IMR-90 (cell line): ENCODE measurements at regions not wholly inside any gene's neighbourhood (a gene's known extent, or its start where the extent isn't known, plus 50 kb on each side); places are given as distances from the start of the nearest gene placed in this dataset.

Experiments
- ATAC-seq: fragments of 200-7000 bp; cut with Tn5 transposase; 2 replicates; pipeline ENCODE4 v1.9.1; 2020; ENCODE audit warnings: low read depth, mild to moderate bottlenecking, moderate library complexity
- BruUV-seq: library from RNA; stranded (reverse); fragments of 400-500 nt; replicated peaks from 2 replicates; lab custom pipeline; 2021; lab: Mats Ljungman, UMichigan
- CTCF ChIA-PET: fragments of 300-600 bp; formaldehyde crosslinking; extraction: SDS; loops from one replicate; lab custom pipeline; 2021; ENCODE audit warnings: antibody characterized with exemption; lab: Yijun Ruan, JAX
- POLR2A ChIA-PET: fragments of 300-600 bp; sonication (Branson Sonifier 250); formaldehyde crosslinking; loops from one replicate; lab custom pipeline; 2022; ENCODE audit warnings: antibody characterized with exemption; ENCODE audit not compliant: unreplicated experiment; lab: Charles Lee
- DNase-seq: peaks from one replicate; pipeline ENCODE4 v3.0.0; 2013
- H2AFZ ChIP-seq: replicated peaks from 2 replicates; pipeline ENCODE3; 2013; ENCODE audit warnings: low read length, mild to moderate bottlenecking; ENCODE audit not compliant: poor library complexity
- H2AK5ac ChIP-seq: 2 replicates; pipeline ENCODE4 v1.6.1; 2013; ENCODE audit warnings: low read depth, low read length, inconsistent platforms
- H2AK9ac ChIP-seq: replicated peaks from 2 replicates; pipeline ENCODE3; 2013; ENCODE audit warnings: mild to moderate bottlenecking, low read depth, low read length, moderate library complexity; ENCODE audit not compliant: poor library complexity
- H2BK120ac ChIP-seq: 2 replicates; pipeline ENCODE4 v1.6.1; 2013; ENCODE audit warnings: low read depth, low read length, inconsistent platforms
- H2BK15ac ChIP-seq: 3 replicates; pipeline ENCODE4 v1.6.1; 2013; ENCODE audit warnings: low read depth, low read length, inconsistent platforms
- H2BK20ac ChIP-seq: 2 replicates; pipeline ENCODE4 v1.6.1; 2013; ENCODE audit warnings: low read depth, mild to moderate bottlenecking, inconsistent platforms, low read length, moderate library complexity
- H2BK5ac ChIP-seq: 2 replicates; pipeline ENCODE4 v1.6.1; 2013; ENCODE audit warnings: mild to moderate bottlenecking, low read depth, low read length, inconsistent platforms; ENCODE audit not compliant: poor library complexity, severe bottlenecking
- H3K14ac ChIP-seq: replicated peaks from 2 replicates; pipeline ENCODE4 v1.6.1; 2013; ENCODE audit warnings: low read depth, low read length, inconsistent platforms
- H3K18ac ChIP-seq: 2 replicates; pipeline ENCODE4 v1.6.1; 2013; ENCODE audit warnings: low read depth, low read length, control low read depth
- H3K23ac ChIP-seq: 2 replicates; pipeline ENCODE4 v1.6.1; 2013; ENCODE audit warnings: low read depth, low read length, inconsistent platforms
- H3K27ac ChIP-seq: 2 replicates; pipeline ENCODE4 v1.5.1; 2013; ENCODE audit warnings: mild to moderate bottlenecking, control low read depth, low read length; ENCODE audit not compliant: insufficient read depth
- H3K27me3 ChIP-seq: 2 replicates; pipeline ENCODE4 v1.6.1; 2013; ENCODE audit warnings: low read length; ENCODE audit not compliant: control insufficient read depth, insufficient read depth
- H3K36me3 ChIP-seq: 2 replicates; pipeline ENCODE4 v1.6.1; 2013; ENCODE audit warnings: low read length, mixed read lengths; ENCODE audit not compliant: control insufficient read depth, insufficient read depth
- H3K4ac ChIP-seq: 2 replicates; pipeline ENCODE4 v1.6.1; 2013; ENCODE audit warnings: low read depth, low read length, inconsistent platforms
- H3K4me1 ChIP-seq: 2 replicates; pipeline ENCODE4 v1.6.1; 2013; ENCODE audit warnings: low read length, mixed read lengths; ENCODE audit not compliant: control insufficient read depth, insufficient read depth
- H3K4me2 ChIP-seq: 2 replicates; pipeline ENCODE4 v1.6.1; 2013; ENCODE audit warnings: low read depth, mild to moderate bottlenecking, control low read depth, low read length, moderate library complexity
- H3K4me3 ChIP-seq: 2 replicates; pipeline ENCODE4 v1.5.1; 2013; ENCODE audit warnings: low read depth, mild to moderate bottlenecking, control low read depth, low read length, moderate library complexity; ENCODE audit not compliant: insufficient read depth
- H3K56ac ChIP-seq: 2 replicates; pipeline ENCODE4 v1.6.1; 2013; ENCODE audit warnings: low read length, inconsistent platforms; ENCODE audit not compliant: insufficient read depth; ENCODE audit errors: extremely low read depth
- H3K79me1 ChIP-seq, 2 experiments: 2 replicates each; pipeline ENCODE4 v1.6.1; 2013; ENCODE audit warnings: low read length in 2 of 2, inconsistent platforms in 1 of 2, low read depth in 1 of 2
- H3K9ac ChIP-seq: 2 replicates; pipeline ENCODE4 v1.6.1; 2013; ENCODE audit warnings: low read depth, low read length, control low read depth
- H3K9me1 ChIP-seq: 2 replicates; pipeline ENCODE4 v1.6.1; 2013; ENCODE audit warnings: low read length, inconsistent platforms; ENCODE audit not compliant: insufficient read depth
- H3K9me3 ChIP-seq: 2 replicates; pipeline ENCODE4 v1.6.1; 2013; ENCODE audit warnings: low read length; ENCODE audit not compliant: control insufficient read depth, insufficient read depth
- H4K20me1 ChIP-seq: 2 replicates; pipeline ENCODE4 v1.6.1; 2013; ENCODE audit warnings: low read length, inconsistent platforms; ENCODE audit not compliant: insufficient read depth
- H4K5ac ChIP-seq: 2 replicates; pipeline ENCODE4 v1.6.1; 2013; ENCODE audit warnings: mild to moderate bottlenecking, low read depth, low read length, control low read depth
- H4K8ac ChIP-seq, 2 experiments: 2 replicates each; pipeline ENCODE4 v1.6.1; 2013; ENCODE audit warnings: low read depth in 2 of 2, low read length in 2 of 2, control low read depth in 1 of 2, inconsistent platforms in 1 of 2
- H4K91ac ChIP-seq: 2 replicates; pipeline ENCODE4 v1.6.1; 2013; ENCODE audit warnings: low read depth, low read length, inconsistent platforms; ENCODE audit not compliant: insufficient read depth
- BHLHE40 ChIP-seq: fragments of 150-350 bp; IDR thresholded peaks from 2 replicates; pipeline ENCODE4 v1.6.1; 2016; ENCODE audit warnings: mild to moderate bottlenecking, low read depth, low read length
- CEBPB ChIP-seq: IDR thresholded peaks from 2 replicates; pipeline ENCODE4 v1.6.1; 2012; ENCODE audit warnings: low read depth, low read length, improper control_type of control experiment
- CHD1 ChIP-seq: IDR thresholded peaks from 2 replicates; pipeline ENCODE4 v1.6.1; 2012; ENCODE audit warnings: low read depth, low read length, improper control_type of control experiment
- CTCF ChIP-seq: conservative IDR thresholded peaks from 2 replicates; pipeline ENCODE4 v1.5.1; 2012; ENCODE audit warnings: mild to moderate bottlenecking, low read depth, low read length, improper control_type of control experiment
- FOS ChIP-seq: fragments of 150-350 bp; IDR thresholded peaks from 2 replicates; pipeline ENCODE4 v1.6.1; 2016; ENCODE audit warnings: low read depth, low read length
- MAFK ChIP-seq: IDR thresholded peaks from 2 replicates; pipeline ENCODE4 v1.6.1; 2012; ENCODE audit warnings: low read depth, low read length, improper control_type of control experiment
- MAZ ChIP-seq: IDR thresholded peaks from 2 replicates; pipeline ENCODE4 v1.6.1; 2012; ENCODE audit warnings: low read depth, mild to moderate bottlenecking, low read length, improper control_type of control experiment, moderate library complexity, borderline replicate concordance
- MXI1 ChIP-seq: IDR thresholded peaks from 2 replicates; pipeline ENCODE4 v1.6.1; 2012; ENCODE audit warnings: low read depth, mild to moderate bottlenecking, low read length, moderate library complexity, borderline replicate concordance
- NFE2L2 ChIP-seq: fragments of 150-350 bp; IDR thresholded peaks from 2 replicates; pipeline ENCODE4 v1.6.1; 2016; ENCODE audit warnings: low read depth, mild to moderate bottlenecking, low read length
- POLR2A ChIP-seq: IDR thresholded peaks from 2 replicates; pipeline ENCODE4 v1.6.1; 2012; ENCODE audit warnings: mild to moderate bottlenecking, low read depth, low read length
- RAD21 ChIP-seq: IDR thresholded peaks from 2 replicates; pipeline ENCODE4 v1.6.1; 2012; ENCODE audit warnings: low read length, improper control_type of control experiment
- RCOR1 ChIP-seq: IDR thresholded peaks from 2 replicates; pipeline ENCODE4 v1.6.1; 2012; ENCODE audit warnings: mild to moderate bottlenecking, low read length, improper control_type of control experiment; ENCODE audit not compliant: insufficient replicate concordance
- RFX5 ChIP-seq: IDR thresholded peaks from 2 replicates; pipeline ENCODE4 v1.8.0; 2012; ENCODE audit warnings: low read depth, mild to moderate bottlenecking, low read length, moderate library complexity
- SMC3 ChIP-seq: fragments of 150-350 bp; IDR thresholded peaks from 2 replicates; pipeline ENCODE4 v1.6.1; 2016; ENCODE audit warnings: low read depth, mild to moderate bottlenecking, antibody characterized with exemption, low read length, moderate library complexity
- WGBS, 2 experiments: methylation state at CpG; one replicate each; pipeline versions ENCODE4 v1.1.5 to v1.1.7; 2013; ENCODE audit warnings: missing lambda C conversion rate in 2 of 2; ENCODE audit not compliant: insufficient read length in 1 of 2; ENCODE audit errors: extremely low coverage in 2 of 2; 5-methylcytosine and 5-hydroxymethylcytosine counted together
- dilution Hi-C: fragments of 300-500 bp; cut with HindIII; formaldehyde crosslinking; loops from one replicate; pipeline ENCODE4 v1.14.3; 2018; ENCODE audit warnings: low sequenced_read_pairs; ENCODE audit not compliant: unreplicated experiment
- in situ Hi-C: fragments of 300-500 bp; cut with MboI; formaldehyde crosslinking; loops from 3 replicates; pipeline ENCODE4 v1.14.3; 2019; ENCODE audit warnings: low sequenced_read_pairs, inconsistent platforms, mixed read lengths
- intact Hi-C: fragments of 100-400 bp; cut with micrococcal nuclease; formaldehyde crosslinking; loops from 2 replicates; pipeline ENCODE4 v1.10.0; 2022
- TF ChIP-seq, protein P1 (sequence below): fragments of 150-350 bp; IDR thresholded peaks from 2 replicates; pipeline ENCODE4 v1.6.1; 2017; ENCODE audit warnings: mild to moderate bottlenecking, antibody characterized with exemption, low read length, low read depth
- TF ChIP-seq, protein P2 (sequence below): fragments of 150-350 bp; IDR thresholded peaks from 2 replicates; pipeline ENCODE4 v1.6.1; 2016; ENCODE audit warnings: low read depth, mild to moderate bottlenecking, low read length, moderate library complexity, borderline replicate concordance

GRCh38 chr12:92546259-92546634 is 156.5 kb upstream of the PLEKHG7 start:
- H3K4me1 ChIP-seq = peaks cover 4% of the 10 kb centered on the region
- H3K4me3 ChIP-seq = no peak overlapping the region
- no peak overlapping the region for H4K91ac ChIP-seq
- ChIA-PET POLR2A (no interaction called here), CTCF (interaction anchor here (0.6 kb wide), 1 partner anchor 982 kb away, joined by 3 read pairs; no protein-coding TSS in a partner anchor)
- dilution Hi-C loops (no loop called here), intact Hi-C loops (no loop called here), in situ Hi-C loops (no loop called here)
- H3K4me2 ChIP-seq = no peak overlapping the region
- H3K4ac ChIP-seq = no peak overlapping the region
- H4K20me1 ChIP-seq = no peaks in the 10 kb centered on the region
- no peak overlapping the region for H2BK5ac ChIP-seq
- H4K8ac ChIP-seq = no peak overlapping the region
- H3K56ac ChIP-seq = no peak overlapping the region
- no peak overlapping the region for H2BK120ac ChIP-seq
- H3K36me3 ChIP-seq = no peaks in the 10 kb centered on the region
- no peaks in the 10 kb centered on the region for H3K9me3 ChIP-seq
- H3K9me1 ChIP-seq = peaks cover 2% of the 10 kb centered on the region; the same call in 1 of the 2 replicates
- H3K27me3 ChIP-seq = no peaks in the 10 kb centered on the region
- no TSS peak for BruUV-seq
- H2AFZ ChIP-seq = no peak overlapping the region
- no peak overlapping the region for H3K27ac ChIP-seq
- H3K79me1 ChIP-seq = no peaks in the 10 kb centered on the region
- no peak overlapping the region for H2BK20ac ChIP-seq
- no peak overlapping the region for H2AK5ac ChIP-seq
- H3K23ac ChIP-seq = no peak overlapping the region
- no peak overlapping the region for H2AK9ac ChIP-seq
- DNase-seq (no peak), ATAC-seq (no peak)
- WGBS, 2 experiments = no CpG with 5 or more reads among the region's 3 CpGs
- no peak overlapping the region for H4K5ac ChIP-seq
- TF ChIP-seq MAZ (no peak), RFX5 (no peak), BHLHE40 (no peak), CEBPB (no peak), FOS (no peak), MAFK (no peak), RAD21 (no peak), SMC3 (no peak), NFE2L2 (no peak), MXI1 (no peak), CTCF (no peak), RCOR1 (no peak), CHD1 (no peak), POLR2A (no peak)
- TF ChIP-seq, protein P1, sequence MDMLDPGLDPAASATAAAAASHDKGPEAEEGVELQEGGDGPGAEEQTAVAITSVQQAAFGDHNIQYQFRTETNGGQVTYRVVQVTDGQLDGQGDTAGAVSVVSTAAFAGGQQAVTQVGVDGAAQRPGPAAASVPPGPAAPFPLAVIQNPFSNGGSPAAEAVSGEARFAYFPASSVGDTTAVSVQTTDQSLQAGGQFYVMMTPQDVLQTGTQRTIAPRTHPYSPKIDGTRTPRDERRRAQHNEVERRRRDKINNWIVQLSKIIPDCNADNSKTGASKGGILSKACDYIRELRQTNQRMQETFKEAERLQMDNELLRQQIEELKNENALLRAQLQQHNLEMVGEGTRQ = no peak
- TF ChIP-seq, protein P2, sequence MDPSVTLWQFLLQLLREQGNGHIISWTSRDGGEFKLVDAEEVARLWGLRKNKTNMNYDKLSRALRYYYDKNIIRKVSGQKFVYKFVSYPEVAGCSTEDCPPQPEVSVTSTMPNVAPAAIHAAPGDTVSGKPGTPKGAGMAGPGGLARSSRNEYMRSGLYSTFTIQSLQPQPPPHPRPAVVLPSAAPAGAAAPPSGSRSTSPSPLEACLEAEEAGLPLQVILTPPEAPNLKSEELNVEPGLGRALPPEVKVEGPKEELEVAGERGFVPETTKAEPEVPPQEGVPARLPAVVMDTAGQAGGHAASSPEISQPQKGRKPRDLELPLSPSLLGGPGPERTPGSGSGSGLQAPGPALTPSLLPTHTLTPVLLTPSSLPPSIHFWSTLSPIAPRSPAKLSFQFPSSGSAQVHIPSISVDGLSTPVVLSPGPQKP = no peak
- no peak overlapping the region for H2BK15ac ChIP-seq
- H3K18ac ChIP-seq = no peak overlapping the region
- no peak overlapping the region for H3K9ac ChIP-seq
- H3K14ac ChIP-seq = no peak overlapping the region
